GM18502 (cell line): ENCODE measurements at regions not wholly inside any gene's neighbourhood (a gene's known extent, or its start where the extent isn't known, plus 50 kb on each side); places are given as distances from the start of the nearest gene placed in this dataset.
"Not testable (repeated sequence)": the region's sequence is repeated elsewhere in the genome, so short reads cannot be mapped to it uniquely, and the experiment has no call there.

Experiments used
- ATAC-seq: cut with Tn5 transposase; IDR thresholded peaks from one replicate; pipeline ENCODE4 v1.9.1; 2021; ENCODE audit warnings: mild to moderate bottlenecking; ENCODE audit not compliant: unreplicated experiment, poor library complexity

DNA sequence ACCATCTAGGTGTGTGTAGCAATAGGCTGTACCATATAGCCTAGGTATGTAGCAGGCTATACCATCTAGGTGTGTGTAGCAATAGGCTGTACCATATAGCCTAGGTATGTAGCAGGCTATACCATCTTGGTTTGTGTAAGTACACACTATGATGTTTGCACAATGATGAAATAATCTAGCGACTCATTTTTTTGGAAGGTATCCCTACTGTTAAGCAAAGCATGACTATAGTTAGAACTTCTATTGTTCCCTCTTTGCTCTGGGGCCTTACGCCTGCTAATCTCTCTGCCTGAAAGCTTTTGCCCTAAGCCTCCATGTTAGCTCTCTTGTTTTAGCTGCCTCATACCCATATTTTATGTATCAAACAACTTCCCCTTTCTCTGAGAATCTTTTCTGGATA is 563.3 kb downstream of the PIK3C3 start:
- ATAC-seq: not testable (repeated sequence)

DNA sequence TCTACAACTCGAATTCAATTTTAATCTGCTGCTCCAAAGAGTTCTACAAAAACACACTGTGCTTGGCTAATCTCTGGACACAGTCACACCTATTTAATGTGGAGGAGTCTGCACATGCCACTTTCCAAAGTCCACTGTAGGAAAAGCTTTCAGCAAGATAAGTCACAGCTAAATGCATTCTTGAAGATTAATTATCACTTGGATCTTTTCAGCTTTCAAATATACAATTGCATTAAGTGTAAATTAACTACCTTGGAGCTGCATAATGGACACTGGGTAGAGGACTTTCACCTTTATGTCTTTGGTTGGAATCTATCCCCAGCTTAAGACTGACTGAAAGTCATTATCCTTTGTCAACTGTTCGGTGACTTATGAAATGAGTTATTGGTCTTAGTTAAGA is 565.1 kb downstream of the PIK3C3 start:
- ATAC-seq: no peak

DNA sequence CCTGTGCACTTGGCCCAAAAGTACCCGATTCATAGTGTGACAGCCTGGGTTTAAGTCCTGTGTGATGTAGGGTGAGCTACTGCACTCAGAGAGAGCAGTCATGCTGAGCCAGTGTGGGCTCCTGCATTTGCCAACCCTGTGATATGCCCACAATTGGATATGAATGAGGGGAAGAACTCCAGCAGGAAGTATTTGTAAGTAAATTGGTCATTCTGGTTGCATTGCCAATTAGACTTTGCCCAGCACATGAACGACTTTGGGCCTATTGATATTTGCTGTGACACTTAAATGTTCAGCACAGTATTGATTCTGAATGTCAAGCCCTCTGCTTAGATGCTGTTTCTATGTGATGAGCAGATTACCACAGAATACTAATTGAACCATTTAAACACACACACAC is 570.9 kb downstream of the PIK3C3 start:
- ATAC-seq: no peak

DNA sequence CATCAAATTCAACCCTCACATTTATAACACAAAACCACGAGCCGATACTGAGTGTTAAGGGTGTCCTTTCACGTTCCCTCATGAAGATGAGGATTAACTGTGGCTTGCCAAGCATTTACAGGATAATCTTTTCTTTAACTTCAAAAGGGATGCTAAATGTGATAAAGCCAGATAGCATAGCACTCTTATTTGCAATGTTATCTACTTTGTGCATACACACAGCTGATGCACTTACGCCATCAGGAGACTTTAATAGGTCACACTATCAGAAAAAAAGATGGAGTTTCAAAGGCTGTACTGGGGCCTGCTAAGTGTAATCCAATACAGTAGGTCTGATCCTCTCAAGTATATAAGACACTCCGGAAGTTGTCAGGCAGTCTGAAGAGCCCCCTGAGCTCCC is 572.7 kb downstream of the PIK3C3 start:
- ATAC-seq: no peak

DNA sequence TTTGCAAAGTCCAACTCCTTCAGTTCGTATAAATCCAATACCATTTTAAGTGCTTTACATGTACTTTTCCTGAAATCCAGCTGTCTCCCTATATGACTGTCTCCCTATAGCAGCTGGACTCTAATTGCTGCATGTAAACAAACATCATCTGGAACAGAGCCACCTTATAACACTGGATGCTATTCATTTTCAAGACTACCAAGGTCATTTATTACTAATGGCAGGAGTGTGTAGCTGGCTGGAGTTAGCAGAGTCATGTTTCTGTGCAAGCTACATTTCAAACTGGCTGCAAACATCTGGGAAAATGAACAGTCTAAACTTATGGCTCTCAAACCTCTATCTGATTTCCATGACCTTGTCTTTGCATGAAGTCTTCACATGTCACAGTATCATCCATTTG is 575.2 kb downstream of the PIK3C3 start:
- ATAC-seq: no peak

DNA sequence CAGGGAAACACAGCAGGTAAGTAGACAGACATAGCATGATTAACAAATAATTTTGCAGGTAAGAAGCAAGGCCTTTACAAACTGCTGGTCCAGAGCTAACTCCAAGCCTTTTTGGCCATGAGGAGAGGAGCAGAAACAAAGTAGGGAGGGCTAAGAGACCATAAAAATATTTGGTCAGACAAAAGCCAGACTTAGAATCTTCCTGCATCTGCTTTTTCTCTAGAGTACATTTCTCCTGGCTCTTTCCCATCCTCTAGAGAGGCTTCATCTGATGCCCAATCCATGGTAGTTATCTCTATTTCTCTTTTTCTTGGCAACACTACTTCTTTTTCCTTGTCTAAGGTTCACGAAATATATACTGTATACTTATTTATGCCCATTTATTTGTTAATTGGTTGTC is 577.1 kb downstream of the PIK3C3 start:
- no peak for ATAC-seq

DNA sequence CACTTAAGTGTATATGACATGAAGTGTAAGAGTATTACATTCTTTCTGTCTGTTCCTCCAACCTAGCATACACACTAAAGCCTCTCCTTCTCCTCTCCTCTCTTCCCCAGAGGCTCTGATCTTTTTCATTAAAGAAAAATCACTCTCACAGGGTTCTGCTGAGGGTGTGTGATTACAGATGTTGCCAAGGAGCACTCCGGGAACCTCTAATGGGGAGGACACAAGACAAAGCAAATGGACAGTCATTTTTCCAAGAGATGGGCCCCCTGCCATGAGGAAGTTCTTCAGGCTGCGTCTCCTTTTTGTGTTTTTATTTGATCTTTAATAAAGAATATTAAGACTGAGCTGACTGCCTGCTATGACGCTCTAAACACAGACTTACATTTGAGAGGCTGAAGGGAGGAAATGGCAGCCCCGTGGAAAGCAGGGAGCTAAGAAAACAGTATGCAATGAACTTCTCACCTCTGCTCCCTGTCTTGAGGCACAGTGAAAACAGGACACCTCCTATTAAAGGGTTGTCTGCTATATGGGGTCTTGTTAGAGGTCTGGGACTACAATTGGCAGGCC is 578.1 kb downstream of the PIK3C3 start:
- no peak for ATAC-seq

DNA sequence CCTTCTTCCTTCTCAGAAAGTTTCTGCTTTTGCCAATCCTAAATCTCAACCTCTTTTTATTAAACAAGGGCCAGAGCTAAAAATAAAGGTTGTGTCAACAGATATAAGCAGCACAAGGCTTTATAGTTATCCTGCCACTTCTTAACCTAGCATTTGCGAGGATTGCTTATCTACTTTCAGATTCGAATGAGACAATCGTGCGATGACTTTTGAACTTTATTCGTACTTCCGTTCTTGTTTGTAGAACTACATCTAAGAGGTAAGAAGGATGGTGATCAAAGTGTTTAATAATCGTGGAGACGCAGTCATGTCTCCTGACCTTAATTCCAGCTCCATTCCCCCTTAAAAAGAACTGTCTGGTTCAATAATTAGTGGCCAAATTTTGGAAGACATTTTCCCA is 578.6 kb downstream of the PIK3C3 start:
- no peak for ATAC-seq

DNA sequence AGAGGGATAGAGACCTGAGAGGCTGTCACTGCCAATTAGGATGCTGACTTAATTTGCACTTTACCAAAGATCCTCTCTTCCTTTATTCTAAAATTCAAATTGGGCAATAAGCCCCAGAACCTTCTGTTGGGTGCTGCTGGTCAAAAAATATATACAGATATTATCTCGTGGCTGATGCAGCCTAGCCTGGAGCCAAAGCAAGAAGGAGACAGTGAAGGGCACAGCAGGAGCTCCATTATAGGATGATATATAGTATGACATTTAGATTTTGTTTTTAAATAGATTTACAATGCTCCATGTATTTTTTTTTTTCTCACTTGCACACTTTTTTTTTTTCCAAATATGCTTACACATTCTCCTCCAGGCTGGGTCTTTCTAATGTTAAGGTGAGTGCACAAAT is 579.3 kb downstream of the PIK3C3 start:
- no peak for ATAC-seq

DNA sequence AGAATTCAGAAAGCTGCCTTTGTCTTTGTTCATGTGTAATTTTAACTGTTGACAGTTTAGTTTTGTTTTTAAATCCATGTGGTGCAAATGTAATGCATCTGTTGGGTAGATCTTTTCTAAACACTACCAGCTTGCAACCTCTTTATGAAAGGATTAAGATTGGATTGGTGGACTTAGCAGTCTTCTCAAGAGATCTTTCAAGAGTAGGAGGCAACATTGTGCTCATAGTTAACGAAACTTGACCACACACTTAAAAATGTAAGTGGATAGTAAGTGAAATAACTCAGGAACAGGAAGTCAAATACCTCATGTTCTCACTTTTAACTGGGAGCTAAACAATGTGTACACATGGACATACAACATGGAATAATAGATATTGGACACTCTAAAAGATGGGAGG is 579.0 kb downstream of the RIT2 start:
- ATAC-seq: no peak

DNA sequence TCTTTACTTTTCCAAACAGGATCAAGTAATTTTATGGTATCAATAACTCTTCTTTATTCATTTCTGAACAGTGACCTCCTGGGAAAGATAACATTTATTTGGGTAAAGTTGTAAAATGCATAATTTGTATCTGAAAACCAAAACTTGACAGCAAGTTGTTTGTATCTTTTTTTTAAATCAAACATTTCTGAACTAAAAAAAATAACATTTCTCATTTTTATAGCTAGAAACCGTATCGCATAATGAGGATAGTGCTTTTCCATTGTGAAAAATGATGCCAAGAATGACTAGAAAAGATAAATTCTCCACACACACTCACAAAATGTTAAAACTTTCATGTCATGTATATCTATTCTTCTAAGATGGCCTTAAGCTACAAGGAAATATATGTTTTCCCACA is 578.2 kb downstream of the RIT2 start:
- no peak for ATAC-seq

DNA sequence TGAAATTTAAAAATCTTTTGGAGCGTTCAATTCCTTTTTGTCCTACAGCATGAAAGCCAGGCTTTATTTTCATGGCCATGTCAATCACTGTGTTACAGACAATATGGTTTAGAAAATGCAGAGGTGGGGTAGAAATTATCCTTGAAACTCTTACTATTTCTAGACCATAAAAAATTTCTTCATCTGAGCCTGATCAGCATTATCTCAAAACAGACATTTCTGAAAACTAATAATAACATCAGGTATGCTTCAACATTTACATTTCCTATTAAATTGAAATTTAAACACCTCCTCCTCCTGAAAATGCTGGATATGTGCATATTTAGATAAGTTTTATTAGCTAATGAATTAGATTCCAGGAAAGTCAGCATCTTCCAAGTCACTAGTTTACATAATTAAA is 570.6 kb downstream of the RIT2 start:
- no peak for ATAC-seq

DNA sequence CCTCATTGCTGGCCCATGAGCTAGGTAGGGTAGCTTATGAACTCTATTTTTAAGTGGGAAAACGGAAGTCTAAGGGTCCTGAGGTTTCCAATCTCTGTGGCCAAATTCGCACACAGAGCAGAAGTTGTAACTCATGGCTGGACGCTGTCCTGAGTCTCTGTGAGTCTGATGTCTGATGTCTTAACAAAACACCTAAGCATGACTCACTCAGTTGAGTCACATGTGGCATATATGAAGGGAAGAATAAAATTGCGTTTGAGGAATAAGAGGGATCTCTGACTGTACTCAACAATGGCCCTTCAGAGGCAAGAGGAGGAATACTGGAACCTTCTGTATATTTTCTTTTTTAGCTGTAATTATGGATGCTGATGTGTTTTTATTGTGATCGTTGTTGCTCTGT is 569.7 kb downstream of the RIT2 start:
- no peak for ATAC-seq

DNA sequence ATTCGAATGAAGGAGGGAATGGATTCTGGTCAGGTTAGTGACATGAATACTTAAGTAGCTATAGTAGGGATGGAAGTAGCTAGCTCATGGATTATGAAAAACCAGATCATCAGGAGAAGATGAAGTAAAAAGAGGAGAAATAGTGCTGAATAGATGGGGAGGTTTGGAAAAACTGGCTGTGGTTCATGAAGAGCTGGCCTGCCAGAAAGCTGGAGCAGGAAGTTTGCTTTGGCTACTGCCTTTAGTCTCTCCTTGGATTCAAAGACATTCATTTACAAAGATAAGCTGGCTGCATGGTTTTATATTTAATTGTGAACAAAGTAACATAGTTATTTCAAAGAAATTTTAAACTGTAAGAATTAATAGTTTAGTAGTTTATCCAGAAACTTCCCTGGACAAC is 567.0 kb downstream of the RIT2 start:
- no peak for ATAC-seq

DNA sequence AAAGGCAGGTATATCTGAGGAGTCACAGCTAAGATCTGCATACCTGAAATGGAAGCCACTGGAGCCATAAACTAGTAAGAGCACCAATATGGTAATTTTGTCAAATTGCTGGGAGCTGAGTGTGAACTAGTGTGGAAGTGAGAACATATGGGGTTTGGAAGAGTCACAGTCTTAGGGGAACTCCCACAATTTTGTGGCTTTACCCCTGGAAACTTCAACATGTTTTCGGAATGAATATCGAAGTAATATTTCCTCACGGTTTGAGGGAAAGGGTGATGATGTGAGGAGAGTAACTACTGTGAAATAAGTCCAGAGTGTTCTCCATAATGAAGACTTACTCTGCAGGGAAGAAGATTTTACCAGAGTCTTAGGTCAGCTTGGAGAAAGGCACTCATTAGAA is 565.9 kb downstream of the RIT2 start:
- no peak for ATAC-seq

DNA sequence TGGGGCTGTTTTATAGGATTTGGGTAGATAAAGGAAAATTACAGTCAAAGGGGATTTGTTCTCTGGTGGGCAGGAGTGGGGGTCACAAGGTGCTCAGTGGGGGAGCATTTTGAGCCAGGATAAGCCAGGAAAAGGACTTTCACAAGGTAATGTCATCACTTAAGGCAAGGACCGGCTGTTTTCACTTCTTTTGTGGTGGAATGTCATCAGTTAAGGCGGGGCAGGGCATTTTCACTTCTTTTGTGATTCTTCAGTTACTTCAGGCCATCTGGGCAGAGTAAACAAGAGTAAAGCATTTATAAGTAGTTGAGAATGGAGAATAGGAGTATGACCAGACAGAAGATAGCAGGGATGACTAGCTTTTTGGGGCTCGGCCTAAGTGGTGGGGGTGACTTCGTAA is 562.9 kb downstream of the RIT2 start:
- not testable (repeated sequence) for ATAC-seq

DNA sequence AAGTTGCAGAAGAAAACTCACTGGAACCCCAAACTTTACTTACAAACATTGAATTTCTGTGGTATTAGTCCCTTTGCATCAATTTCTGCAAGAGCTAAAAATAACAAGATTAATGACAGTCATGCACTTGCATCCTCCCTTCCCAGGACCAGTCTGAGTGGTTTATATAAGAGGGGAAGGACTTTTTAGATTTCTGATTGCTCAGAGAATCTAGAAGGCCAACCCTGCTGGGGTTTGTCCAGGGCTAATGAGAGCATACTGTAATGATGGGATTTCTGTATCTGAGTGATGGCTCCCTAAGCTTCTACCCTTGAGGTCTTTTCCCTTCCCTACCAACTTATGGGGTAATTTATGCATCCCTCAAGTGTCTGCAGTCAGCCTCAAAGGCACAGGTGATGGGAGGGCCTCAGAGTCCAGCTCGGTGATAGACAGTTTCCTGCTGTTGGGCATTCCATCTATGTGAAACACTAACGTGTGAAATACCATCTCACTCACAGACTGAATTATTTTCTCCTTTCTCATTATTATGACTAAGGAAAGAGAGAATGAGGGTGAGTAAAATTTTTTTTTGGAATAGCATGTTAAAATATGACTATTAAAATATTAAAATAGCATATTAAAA is 556.3 kb downstream of the RIT2 start:
- ATAC-seq: no peak

DNA sequence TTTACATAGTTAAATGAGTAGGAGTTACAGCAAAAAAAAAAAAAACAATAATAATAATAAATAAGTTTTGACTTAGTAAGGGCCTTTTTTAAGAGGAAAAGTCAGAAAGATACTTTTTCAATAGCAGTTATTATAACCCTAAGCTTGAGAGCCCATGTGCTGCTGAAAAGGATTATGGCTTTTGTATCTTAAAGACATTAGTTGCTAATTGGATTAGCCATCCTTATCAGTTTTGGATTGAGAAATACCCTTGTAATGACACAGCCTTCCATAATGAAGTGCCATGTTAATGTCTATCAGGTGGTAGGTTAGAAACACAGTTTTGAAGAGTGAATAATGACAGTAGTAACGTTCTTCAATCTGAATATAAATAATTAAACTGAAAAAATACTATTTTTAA is 554.0 kb downstream of the RIT2 start:
- no peak for ATAC-seq

DNA sequence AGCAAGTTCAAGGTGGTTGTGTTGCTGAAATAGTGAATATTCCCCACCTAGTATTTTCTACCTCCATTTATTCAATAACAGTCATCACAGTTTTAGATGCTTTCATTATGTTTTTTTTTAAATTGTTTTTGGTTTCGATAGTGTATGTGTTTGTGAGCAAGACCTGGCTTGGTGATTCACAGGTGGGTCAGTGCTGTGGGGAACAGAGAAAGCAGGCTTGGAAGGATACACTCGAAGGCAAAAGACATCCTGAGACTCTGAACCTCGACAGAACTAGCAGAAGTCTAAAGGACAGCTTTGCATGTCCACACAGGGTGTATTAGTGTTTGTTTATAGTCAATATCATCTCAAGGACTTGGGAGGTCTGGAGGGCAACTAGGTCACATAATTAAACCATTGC is 551.5 kb downstream of the RIT2 start:
- no peak for ATAC-seq

DNA sequence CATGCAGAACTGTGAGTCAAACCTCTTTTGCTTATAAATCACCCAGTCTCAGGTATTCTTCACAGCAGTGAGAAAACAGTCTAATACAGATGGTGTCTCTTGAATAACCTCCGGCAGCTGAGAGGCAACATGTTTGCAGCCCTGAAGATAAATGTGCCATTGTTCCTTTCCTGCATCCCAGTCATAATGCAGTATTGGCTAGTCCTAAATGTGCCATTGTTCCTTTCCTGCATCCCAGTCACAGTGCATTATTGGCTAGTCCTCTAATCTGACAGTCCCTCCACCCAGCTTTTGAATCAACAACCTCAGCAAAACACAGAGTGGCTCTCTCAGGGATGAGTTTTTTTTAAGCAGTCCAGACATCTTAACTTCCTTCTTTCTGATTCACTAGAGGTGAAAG is 550.7 kb downstream of the RIT2 start:
- ATAC-seq: no peak

DNA sequence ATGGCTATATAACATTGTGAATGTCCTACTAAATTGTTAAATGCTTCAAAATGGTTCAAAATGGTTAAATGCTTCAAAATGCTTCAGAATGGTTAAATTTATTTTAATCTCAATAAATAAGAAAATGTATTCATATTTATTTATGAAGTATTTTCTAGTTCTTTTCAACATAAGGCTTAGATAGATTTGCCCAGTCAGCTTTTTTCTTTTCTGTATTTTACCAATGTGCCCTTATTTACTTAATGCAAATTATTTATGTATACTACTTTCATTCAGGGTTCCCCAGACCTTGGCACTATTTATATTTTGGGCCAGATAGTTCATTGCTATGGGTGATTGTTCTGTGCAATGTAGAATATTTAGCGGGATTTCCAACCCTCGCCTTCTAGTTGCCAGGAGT is 546.7 kb downstream of the RIT2 start:
- no peak for ATAC-seq

DNA sequence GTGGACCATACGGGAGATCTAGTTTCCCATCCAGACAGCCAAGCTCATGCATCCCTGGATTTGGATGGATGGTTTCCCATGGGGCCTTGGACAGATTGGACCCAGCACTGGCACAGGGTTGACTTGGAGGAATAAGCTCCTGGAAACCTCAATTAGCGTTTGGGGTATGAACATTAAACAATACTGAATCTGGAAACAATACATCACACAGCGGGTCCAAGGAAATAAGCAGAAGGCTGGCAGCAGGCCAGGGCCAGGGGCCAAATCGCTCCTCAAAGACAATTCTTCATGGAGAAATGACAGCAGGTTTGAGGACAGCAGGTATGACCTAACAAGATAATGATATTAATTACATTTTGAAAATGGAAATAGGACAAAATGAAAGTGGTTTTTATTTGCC is 540.6 kb downstream of the RIT2 start:
- ATAC-seq: no peak

DNA sequence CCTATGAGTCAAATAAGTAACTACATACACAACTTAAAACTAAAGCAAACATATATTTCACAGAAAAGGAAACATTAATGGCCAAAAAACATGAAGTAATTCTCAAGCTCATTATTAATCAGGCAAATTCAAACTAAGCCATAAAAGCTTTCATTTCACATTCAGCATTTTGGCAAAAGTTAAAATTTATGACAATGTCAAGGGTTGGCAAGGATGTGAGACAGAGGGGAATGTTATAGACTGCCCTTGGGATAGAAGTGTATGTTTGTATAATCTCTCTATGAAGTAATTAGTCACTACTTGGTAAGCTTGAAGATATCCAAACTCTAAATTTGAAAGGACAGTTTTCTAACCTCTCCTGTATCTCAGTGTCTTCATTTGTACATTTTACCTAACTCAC is 539.4 kb downstream of the RIT2 start:
- no peak for ATAC-seq
